ENCODE measurements at regions not wholly inside any gene's neighbourhood (a gene's known extent, or its start where the extent isn't known, plus 50 kb on each side); places are given as distances from the start of the nearest gene placed in this dataset.

DNA sequence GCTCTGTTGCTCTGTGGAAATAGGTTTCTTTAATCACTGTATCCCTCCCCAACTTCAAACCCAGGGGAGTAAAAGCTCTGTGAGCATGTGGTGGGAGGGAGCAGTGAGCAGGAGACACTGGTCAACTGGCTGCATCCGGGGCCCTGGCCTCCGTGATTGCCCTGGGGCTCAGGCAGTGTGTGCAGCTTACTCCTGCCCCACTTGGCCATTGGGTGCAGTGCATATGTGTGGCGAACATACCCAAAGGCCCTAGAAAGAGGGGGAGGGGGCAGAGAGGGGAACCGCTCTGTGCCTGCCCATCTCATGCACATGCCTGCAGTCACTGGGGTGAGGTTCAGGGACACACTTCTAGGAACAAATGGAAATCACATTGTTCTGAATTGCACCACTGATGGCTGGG lies 378.7 kb downstream of the ZBBX start:
- TF ChIP-seq CTCF (conservative IDR thresholded peaks at IDR 0.05 in 1 of 2, IDR thresholded peaks at IDR 0.05 in 1 of 2; ENCODE audit: low read depth in 1 of 2, low read length in 2 of 2) (no peak), EZH2 (IDR thresholded peaks at IDR 0.05; ENCODE audit: low read length, missing control alignments) (no peak)
